NCI-H345 treated with DMSO at 0.1 percent for 48 hours (cell line): ENCODE measurements at regions not wholly inside any gene's neighbourhood (a gene's known extent, or its start where the extent isn't known, plus 50 kb on each side); places are given as distances from the start of the nearest gene placed in this dataset.
"Not testable (repeated sequence)": the region's sequence is repeated elsewhere in the genome, so short reads cannot be mapped to it uniquely, and the experiment has no call there.

Experiments
- DNase-seq: peaks from one replicate; lab custom pipeline; 2025; ENCODE audit not compliant: unreplicated experiment; lab: John Stamatoyannopoulos, UW

- no peak for DNase-seq
Measured at GRCh38 chr2:22406625-22407024, 978.4 kb upstream of the KLHL29 start.

DNA sequence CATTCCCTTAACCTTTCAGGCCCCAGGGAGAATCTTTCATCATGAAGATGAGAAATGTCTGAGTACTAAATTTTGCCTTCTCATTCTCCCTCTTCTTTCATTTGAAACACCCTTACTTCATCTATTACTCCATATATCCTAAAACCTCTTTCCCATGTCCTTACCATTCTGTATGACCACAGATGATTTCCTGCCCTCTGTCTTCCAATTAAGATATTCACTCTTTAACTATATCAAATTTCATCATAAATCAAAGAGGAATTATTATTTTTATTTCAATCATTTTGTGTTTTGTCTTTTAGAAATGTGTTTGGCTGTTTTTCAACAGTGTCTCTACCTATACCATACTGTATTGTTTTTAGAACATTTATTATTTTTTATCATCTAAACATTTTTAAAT is 964.9 kb upstream of the KLHL29 start:
- DNase-seq, result no peak

DNA sequence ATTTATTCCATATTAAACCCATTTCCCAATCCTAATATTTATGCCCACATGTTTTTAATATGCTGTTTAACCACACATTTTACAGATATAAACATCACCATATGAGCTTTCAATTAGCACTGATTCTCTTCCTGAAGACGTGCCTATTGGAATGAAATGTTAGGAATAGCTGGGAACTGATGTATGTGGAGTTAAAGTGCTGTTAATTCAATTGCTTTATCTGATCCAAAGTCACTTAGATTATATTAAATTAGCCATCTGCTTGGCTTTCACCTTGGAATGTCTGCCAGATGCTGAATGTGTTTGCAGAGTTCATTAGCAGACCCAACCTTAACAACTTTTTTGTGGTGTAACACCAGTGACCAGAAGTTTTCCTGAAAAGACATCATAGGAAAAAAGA is 942.9 kb upstream of the KLHL29 start:
- DNase-seq, result no peak

- DNase-seq, result no peak
Measured at GRCh38 chr2:22444281-22444680, 940.7 kb upstream of the KLHL29 start.

DNA sequence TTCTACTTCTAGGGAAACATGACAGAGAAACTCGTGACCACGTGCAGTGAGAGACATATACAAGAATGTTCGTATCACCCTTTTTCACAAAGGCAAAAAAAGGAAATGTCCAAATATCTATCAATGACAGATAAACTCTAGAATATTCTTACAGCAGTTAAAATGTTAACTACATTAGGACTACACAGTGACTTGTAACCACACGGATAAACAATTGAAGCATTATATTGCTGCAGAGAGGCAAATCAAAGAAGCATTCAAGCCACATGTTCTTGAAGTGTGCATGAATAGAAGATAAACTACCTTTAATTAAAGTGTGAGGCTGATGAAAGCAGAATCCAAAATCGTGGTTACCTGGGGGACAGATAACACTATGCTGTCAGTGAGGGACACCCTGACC is 935.3 kb upstream of the KLHL29 start:
- DNase-seq, result no peak

- no peak for DNase-seq
Measured at GRCh38 chr2:22450831-22451230, 934.1 kb upstream of the KLHL29 start.

DNA sequence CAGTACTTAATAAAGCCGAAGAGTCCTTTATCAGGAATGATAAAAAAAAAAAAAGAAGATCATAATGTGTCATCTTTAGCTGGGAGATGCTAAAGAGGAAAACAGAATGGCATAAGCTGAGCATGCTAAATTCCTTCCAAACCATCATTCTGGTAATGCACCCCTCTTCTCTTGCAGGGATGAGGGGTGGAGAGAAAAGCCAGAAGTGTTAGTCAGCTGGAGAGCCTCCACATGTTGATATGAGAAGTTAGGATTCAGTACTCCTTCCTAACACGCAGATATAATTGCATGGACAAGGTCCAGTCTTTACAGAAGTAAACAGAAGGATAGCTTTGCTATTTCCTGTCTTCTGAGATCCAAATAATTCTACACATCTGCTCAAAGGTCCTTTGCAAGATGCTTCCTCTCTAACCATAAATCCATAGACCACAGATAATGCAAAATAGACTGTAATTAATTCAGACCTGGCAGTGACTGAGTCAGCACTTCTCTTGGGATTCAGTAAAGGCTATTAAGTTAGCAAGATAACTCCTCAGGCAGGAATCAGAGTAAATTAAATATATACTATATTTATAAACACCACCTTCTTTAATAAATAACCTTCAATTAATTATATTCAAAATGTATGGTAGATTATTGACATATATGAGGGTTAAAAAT is 930.0 kb upstream of the KLHL29 start:
- DNase-seq, result no peak

DNA sequence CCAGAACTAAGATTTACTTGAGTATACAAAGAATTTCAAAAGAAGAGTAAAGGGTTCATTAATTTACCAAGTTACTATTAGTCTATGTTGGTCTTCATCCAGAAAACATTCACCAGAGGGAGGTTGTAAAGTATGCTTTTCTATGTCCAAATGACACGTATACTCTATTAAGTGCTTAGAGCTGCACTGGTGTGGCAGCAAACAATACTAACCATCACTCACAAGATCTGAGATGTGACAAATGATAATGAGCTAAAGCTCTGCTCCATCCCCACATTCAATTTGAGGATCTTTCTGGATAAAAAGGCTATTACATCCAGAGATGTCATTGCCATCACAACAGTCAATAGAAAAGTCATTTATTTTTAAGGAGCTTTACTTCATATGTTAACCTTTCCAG is 926.5 kb upstream of the KLHL29 start:
- no peak for DNase-seq

GRCh38 chr2:22475103-22475502 is 909.9 kb upstream of the KLHL29 start:
- not testable (repeated sequence) for DNase-seq

DNA sequence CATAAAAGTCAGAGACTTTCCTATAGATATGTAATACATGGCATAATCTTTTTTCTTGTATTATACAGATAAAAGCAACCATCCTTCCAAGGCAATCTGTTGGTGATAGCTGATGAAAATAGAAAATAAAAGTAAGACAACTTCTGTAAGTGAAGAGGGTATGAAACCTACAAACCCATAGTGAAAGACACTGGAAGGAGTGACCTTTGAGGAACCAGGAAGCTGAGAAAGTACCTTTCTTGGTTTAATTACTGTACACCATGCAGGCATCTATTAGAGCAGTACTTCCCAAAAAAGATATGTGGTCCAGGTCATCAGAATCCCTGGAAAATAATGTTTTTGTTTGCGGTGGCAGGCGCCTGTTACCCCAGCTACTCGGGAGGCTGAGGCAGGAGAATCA is 906.6 kb upstream of the KLHL29 start:
- DNase-seq, result no peak

DNA sequence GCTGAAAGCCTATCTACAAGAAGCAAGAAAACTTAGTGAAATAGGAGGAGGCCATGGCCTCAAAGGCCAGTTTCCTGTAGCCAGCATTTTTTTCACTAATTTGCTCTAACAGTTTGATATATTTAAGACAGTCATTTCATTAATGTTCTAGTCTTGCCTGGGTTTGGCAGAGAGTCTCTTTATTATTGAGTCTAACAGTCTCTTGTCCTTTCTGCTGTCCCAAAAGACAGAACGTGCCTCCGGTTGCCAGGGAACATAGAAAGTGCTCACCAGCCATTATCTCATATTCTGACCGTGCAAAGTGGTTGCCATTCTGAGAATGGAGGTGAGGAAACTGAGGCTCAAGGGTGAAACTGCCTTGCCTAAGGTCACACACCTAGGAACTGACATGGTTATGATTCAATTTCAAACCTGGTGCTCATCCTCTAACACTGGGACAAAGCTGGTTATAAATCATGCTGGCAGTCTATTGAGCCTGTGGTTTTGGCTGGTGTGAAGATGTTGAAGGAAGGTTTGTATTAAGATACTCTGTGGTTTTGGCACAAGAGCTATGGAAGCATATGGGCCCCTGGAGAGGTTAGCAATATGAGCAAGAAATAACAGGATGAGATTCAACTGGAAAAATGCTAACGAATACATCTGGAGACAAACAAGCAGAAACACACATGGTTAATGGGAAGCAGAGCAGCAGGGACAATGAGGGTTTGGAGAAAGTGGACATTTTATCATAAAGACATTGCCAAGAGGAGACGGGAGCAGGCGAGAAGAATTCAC is 903.3 kb upstream of the KLHL29 start:
- no peak for DNase-seq

- DNase-seq, result no peak
Measured at GRCh38 chr2:22483036-22483435, 901.9 kb upstream of the KLHL29 start.

DNA sequence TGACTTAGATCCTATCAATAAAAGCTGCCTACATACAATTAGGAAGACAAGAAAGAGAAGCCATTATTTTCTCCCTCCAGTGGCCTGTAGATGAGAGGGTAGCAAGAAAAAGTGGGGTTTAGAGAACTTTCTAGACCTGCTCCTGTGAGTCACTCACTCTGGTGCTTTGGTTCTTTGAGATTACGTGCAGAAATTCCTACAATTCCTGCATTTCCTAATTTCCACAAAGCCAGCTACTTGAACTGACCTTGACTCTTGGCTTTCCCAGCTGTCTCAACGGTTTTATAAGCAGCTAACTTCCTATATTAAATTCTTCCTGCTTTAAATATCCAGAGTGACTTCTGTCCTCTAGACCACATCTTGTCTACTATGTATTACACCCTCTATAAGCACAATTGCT is 899.5 kb upstream of the KLHL29 start:
- no peak for DNase-seq

GRCh38 chr2:22486343-22486742 is 898.6 kb upstream of the KLHL29 start:
- DNase-seq, result no peak

DNA sequence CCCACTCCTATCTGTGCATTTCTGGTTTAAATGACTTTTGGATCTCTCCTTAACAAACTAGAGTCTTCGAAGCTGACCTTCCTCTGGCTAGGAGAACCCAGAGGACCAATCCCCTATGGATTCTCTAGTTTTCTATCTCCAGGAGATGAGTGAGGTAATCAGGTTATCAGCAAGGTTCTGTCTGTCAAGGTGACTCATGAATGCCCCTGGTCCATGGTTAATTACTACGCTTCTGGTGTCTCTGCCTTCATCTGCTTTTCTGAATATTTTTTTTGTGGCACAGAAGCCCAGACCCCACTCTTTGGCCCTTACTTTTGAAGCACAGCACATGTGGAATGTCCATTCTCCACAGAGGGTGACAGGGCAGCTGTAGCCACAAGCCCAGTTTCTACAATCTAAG is 897.9 kb upstream of the KLHL29 start:
- no peak for DNase-seq

DNA sequence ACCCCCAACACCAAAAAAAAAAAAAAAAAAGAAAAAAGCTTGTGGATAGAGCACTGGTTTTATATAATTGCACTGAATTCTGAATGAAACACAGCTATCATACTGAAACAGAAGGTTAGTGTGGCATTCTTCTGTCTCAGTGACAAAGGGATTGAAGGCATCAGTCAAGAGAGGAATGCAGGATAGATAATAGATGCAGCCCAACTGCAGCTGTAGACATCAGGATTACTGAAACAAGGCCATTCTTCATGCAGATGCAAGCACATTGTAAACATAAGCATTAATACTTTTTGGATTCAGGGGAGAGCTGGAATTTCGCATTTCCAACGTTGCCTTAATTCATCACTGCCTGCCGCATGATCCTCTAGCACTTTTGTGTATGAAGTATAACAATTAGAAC is 897.4 kb upstream of the KLHL29 start:
- no peak for DNase-seq

GRCh38 chr2:22491442-22491841 is 893.5 kb upstream of the KLHL29 start:
- DNase-seq, result no peak

DNA sequence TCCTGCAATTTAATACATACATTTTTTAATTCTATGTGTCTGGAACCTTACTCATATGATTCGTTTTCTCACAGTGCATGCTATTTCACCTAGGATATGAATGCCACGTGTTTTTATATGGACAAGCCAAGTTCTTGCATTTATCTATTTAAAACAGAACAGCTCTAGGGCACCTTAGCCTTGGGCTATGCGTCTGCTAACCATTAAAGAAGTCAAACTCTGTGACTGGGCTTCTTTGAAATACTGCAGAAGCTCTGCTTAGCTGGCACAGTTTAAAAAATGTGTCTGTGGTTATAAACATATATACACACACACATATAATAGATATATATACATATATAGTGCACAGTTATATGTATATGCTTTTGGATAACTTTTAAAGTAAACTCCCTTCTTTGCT is 890.8 kb upstream of the KLHL29 start:
- no peak for DNase-seq

GRCh38 chr2:22497064-22497463 is 887.9 kb upstream of the KLHL29 start:
- DNase-seq, result no peak

DNA sequence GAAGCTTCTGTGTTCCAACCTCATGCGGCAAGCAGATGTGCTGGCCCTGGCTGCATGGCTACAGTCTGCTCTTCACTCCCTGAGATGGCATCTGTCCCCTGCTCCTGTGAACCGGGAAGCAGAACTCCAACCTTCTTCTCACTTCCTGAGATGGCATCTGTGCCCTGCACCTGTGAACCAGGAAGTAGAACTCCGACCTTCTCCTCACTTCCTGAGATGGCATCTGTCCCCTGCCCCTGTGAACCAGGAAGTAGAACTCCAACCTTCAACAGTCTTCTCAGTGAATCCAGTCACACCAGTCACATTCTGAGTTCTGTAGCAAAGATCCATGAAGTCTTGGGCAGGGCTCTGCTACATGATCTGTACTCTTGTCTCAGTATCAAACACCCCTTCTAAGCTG is 887.2 kb upstream of the KLHL29 start:
- no peak for DNase-seq

DNA sequence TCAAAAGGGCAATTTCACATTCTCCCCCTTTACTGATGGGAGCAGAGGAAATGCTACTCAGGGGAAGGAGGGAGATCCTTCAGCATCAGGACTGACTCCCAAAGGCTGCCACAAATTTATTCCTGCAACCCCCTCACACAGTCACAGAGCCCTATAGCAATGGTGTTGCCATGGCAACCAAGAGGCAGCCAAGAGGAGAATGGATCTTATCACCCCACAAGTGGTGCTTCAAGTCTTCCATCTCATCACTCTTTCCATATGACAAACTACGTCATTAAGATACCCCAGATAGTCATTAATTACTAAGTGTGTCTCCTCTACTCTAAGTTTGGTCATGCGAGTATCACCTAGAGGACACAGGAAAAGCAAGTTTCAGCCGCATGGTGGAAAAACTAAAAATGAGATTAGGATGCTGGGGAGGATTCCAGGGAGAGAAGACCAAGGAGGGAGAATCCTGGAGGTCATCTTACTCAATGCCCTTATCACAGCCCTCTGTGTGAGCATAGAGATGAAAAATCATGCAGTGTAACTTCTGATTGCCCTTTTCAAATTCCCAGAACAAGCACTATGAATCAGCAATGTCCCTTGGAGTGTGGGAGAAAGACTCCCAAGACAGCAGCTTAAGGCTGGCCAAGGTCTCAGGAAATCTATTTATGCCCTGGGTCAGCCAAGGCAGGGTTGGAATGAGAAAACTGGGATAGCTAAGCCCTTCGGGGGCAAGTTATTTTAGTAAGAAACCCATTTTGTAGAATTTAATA is 885.7 kb upstream of the KLHL29 start:
- DNase-seq, result no peak

GRCh38 chr2:22500555-22500935 is 884.4 kb upstream of the KLHL29 start:
- no peak for DNase-seq
